ENCODE measurements at regions not wholly inside any gene's neighbourhood (a gene's known extent, or its start where the extent isn't known, plus 50 kb on each side); places are given as distances from the start of the nearest gene placed in this dataset.

- no peak for DNase-seq
Observed at GRCh38 chr10:14385596-14386593, 55.2 kb upstream of the FRMD4A start.

- no peak for DNase-seq
Observed at GRCh38 chr10:14384915-14385314, 54.2 kb upstream of the FRMD4A start.

GRCh38 chr10:14384116-14384730 lies 53.5 kb upstream of the FRMD4A start:
- DNase-seq = no peak

- DNase-seq = no peak
Observed at GRCh38 chr10:14383266-14383665, 52.5 kb upstream of the FRMD4A start.

GRCh38 chr10:14382531-14382930 lies 51.8 kb upstream of the FRMD4A start:
- DNase-seq = no peak

GRCh38 chr10:14382022-14382421 lies 51.3 kb upstream of the FRMD4A start:
- DNase-seq = peak; percentile 2

- DNase-seq = no peak
Observed at GRCh38 chr10:14381475-14381874, 50.8 kb upstream of the FRMD4A start.

GRCh38 chr10:14380746-14381145 lies 50.0 kb upstream of the FRMD4A start:
- no peak for DNase-seq
